Panc1 (cell line): ENCODE measurements at regions not wholly inside any gene's neighbourhood (a gene's known extent, or its start where the extent isn't known, plus 50 kb on each side); places are given as distances from the start of the nearest gene placed in this dataset.

Source experiments
- ATAC-seq: fragments of 200-7000 bp; cut with Tn5 transposase; 2 replicates; pipeline ENCODE4 v1.9.1; 2020; ENCODE audit warnings: mild to moderate bottlenecking, moderate library complexity
- BruUV-seq: library from RNA; stranded (reverse); fragments of 400-500 nt; replicated peaks from 2 replicates; lab custom pipeline; 2021; lab: Mats Ljungman, UMichigan
- CTCF ChIA-PET: fragments of 300-600 bp; sonication (Branson Sonifier 250); formaldehyde crosslinking; loops from one replicate; lab custom pipeline; 2022; ENCODE audit warnings: antibody characterized with exemption; lab: Charles Lee
- POLR2A ChIA-PET: fragments of 300-600 bp; sonication (Branson Sonifier 250); formaldehyde crosslinking; loops from one replicate; lab custom pipeline; 2022; ENCODE audit warnings: antibody characterized with exemption; lab: Charles Lee
- DNase-seq: peaks from one replicate; pipeline ENCODE4 v3.0.0-alpha.2; 2010; ENCODE audit warnings: low read depth, low spot score
- H3K27ac ChIP-seq: 2 replicates; pipeline ENCODE4 v1.5.1; 2011; ENCODE audit warnings: mild to moderate bottlenecking, low read length, inconsistent platforms
- H3K27me3 ChIP-seq: fragments of 200-500 bp; sonication (Bioruptor generic); 2 replicates; pipeline ENCODE4 v1.6.0; 2014; ENCODE audit warnings: low read length, inconsistent platforms; ENCODE audit not compliant: control insufficient read depth, insufficient read depth
- H3K36me3 ChIP-seq: fragments of 200-500 bp; sonication (Bioruptor generic); 2 replicates; pipeline ENCODE4 v1.5.1; 2014; ENCODE audit warnings: inconsistent platforms, mild to moderate bottlenecking, low read length, moderate library complexity; ENCODE audit not compliant: control insufficient read depth, insufficient read depth
- H3K4me1 ChIP-seq: 2 replicates; pipeline ENCODE4 v1.5.1; 2011; ENCODE audit warnings: inconsistent platforms, mild to moderate bottlenecking, low read length, moderate library complexity; ENCODE audit not compliant: control insufficient read depth, insufficient read depth
- H3K4me3 ChIP-seq, 2 experiments: 2 replicates each; pipeline ENCODE4 v1.5.1; 2011 to 2012; ENCODE audit warnings: low read depth in 2 of 2, low read length in 2 of 2, mild to moderate bottlenecking in 2 of 2, inconsistent platforms in 1 of 2, moderate library complexity in 1 of 2
- H3K9me3 ChIP-seq: fragments of 200-500 bp; sonication (Bioruptor generic); 2 replicates; pipeline ENCODE4 v1.5.1; 2014; ENCODE audit warnings: low read depth, mild to moderate bottlenecking, inconsistent platforms, low read length, moderate library complexity; ENCODE audit not compliant: control insufficient read depth, insufficient read depth
- CTCF ChIP-seq: fragments of 450-650 bp; IDR thresholded peaks from 2 replicates; pipeline ENCODE4 v1.5.1; 2017; ENCODE audit warnings: mild to moderate bottlenecking
- POLR2AphosphoS5 ChIP-seq: IDR thresholded peaks from 2 replicates; pipeline ENCODE4 v1.6.1; 2012; ENCODE audit warnings: mild to moderate bottlenecking, low read depth, low read length, moderate library complexity
- SIN3A ChIP-seq: IDR thresholded peaks from 2 replicates; pipeline ENCODE4 v1.6.1; 2012; ENCODE audit warnings: low read depth, mild to moderate bottlenecking, low read length, moderate library complexity, borderline replicate concordance; ENCODE audit not compliant: insufficient read depth
- TCF7L2 ChIP-seq: IDR thresholded peaks from 2 replicates; pipeline ENCODE4 v1.6.1; 2011; ENCODE audit warnings: mild to moderate bottlenecking, low read depth, low read length, inconsistent platforms
- in situ Hi-C: cut with HindIII; loops from 2 replicates; pipeline ENCODE4 v1.10.0; 2016; ENCODE audit warnings: low sequenced_read_pairs, low pct_unique_long_range_greater_than_20kb
- intact Hi-C: fragments of 100-400 bp; cut with micrococcal nuclease; formaldehyde crosslinking; loops from one replicate; pipeline ENCODE4 v1.10.0; 2022; ENCODE audit not compliant: unreplicated experiment
- TF ChIP-seq, protein P1 (sequence below), 2 experiments: IDR thresholded peaks; 2 replicates each; pipeline ENCODE4 v1.6.1; 2011 to 2012; ENCODE audit warnings: low read depth in 2 of 2, control low read depth in 1 of 2, low read length in 1 of 2, mild to moderate bottlenecking in 1 of 2, moderate library complexity in 1 of 2; ENCODE audit not compliant: insufficient read depth in 1 of 2

GRCh38 chr1:184191181-184191621 is 139.7 kb downstream of the TSEN15 start:
- TF ChIP-seq SIN3A (no peak), CTCF (no peak), TCF7L2 (no peak), POLR2AphosphoS5 (no peak)
- TF ChIP-seq, protein P1, sequence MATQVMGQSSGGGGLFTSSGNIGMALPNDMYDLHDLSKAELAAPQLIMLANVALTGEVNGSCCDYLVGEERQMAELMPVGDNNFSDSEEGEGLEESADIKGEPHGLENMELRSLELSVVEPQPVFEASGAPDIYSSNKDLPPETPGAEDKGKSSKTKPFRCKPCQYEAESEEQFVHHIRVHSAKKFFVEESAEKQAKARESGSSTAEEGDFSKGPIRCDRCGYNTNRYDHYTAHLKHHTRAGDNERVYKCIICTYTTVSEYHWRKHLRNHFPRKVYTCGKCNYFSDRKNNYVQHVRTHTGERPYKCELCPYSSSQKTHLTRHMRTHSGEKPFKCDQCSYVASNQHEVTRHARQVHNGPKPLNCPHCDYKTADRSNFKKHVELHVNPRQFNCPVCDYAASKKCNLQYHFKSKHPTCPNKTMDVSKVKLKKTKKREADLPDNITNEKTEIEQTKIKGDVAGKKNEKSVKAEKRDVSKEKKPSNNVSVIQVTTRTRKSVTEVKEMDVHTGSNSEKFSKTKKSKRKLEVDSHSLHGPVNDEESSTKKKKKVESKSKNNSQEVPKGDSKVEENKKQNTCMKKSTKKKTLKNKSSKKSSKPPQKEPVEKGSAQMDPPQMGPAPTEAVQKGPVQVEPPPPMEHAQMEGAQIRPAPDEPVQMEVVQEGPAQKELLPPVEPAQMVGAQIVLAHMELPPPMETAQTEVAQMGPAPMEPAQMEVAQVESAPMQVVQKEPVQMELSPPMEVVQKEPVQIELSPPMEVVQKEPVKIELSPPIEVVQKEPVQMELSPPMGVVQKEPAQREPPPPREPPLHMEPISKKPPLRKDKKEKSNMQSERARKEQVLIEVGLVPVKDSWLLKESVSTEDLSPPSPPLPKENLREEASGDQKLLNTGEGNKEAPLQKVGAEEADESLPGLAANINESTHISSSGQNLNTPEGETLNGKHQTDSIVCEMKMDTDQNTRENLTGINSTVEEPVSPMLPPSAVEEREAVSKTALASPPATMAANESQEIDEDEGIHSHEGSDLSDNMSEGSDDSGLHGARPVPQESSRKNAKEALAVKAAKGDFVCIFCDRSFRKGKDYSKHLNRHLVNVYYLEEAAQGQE (IDR thresholded peaks at IDR 0.05; ENCODE audit: insufficient read depth in 1 of 2, low read depth in 2 of 2, low read length in 1 of 2), result no peak
- no peak overlapping the region for H3K4me3 ChIP-seq
- ATAC-seq, result no peak
- no peak for DNase-seq
- no peaks in the 10 kb centered on the region for H3K9me3 ChIP-seq
- BruUV-seq, result no TSS peak
- intact Hi-C loops, result no loop called here
- ChIA-PET POLR2A (no interaction called here), CTCF (no interaction called here)
- no peaks in the 10 kb centered on the region for H3K4me1 ChIP-seq
- H3K27ac ChIP-seq, result no peak overlapping the region
- H3K36me3 ChIP-seq, result no peaks in the 10 kb centered on the region
- in situ Hi-C loops, result no loop called here
- peaks cover 6% of the 10 kb centered on the region; the same call in 1 of the 2 replicates for H3K27me3 ChIP-seq

- in situ Hi-C loops (no loop called here), intact Hi-C loops (no loop called here)
- Histone ChIP-seq H3K27me3 (peaks cover 6% of the 10 kb centered on the region; the same call in 1 of the 2 replicates), H3K9me3 (no peaks in the 10 kb centered on the region), H3K27ac (no peak overlapping the region), H3K4me1 (no peaks in the 10 kb centered on the region), H3K36me3 (no peaks in the 10 kb centered on the region), H3K4me3 (no peak overlapping the region)
- DNase-seq (no peak), ATAC-seq (no peak)
- ChIA-PET POLR2A (no interaction called here), CTCF (no interaction called here)
- BruUV-seq, result no TSS peak
- TF ChIP-seq POLR2AphosphoS5 (no peak), CTCF (no peak), SIN3A (no peak), TCF7L2 (no peak)
- TF ChIP-seq, protein P1 (IDR thresholded peaks at IDR 0.05; ENCODE audit: insufficient read depth in 1 of 2, low read depth in 2 of 2, low read length in 1 of 2), result no peak
Observed at GRCh38 chr1:184192796-184193195, 141.3 kb downstream of the TSEN15 start.
